ENCODE measurements at regions not wholly inside any gene's neighbourhood (a gene's known extent, or its start where the extent isn't known, plus 50 kb on each side); places are given as distances from the start of the nearest gene placed in this dataset.

DNA sequence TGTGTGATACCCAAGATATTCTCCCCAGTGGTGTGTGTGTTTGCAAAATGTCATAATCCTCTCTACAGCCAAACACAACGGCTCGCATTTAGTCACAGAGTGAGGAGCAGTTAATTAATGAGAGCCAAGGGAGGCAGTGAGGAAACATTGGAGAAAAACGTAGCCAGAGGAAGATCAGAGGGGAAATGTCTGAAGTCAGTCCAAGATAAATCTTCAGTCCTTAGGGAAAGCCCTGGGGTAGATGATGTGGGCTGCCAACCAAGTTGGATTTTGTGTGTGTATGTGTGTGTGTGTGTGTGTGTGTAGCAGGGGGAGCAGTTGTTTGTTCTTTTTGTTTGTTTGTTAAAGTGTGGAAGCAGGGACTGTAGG lies 201.0 kb upstream of the PTBP2 start:
- TF ChIP-seq, protein P1, sequence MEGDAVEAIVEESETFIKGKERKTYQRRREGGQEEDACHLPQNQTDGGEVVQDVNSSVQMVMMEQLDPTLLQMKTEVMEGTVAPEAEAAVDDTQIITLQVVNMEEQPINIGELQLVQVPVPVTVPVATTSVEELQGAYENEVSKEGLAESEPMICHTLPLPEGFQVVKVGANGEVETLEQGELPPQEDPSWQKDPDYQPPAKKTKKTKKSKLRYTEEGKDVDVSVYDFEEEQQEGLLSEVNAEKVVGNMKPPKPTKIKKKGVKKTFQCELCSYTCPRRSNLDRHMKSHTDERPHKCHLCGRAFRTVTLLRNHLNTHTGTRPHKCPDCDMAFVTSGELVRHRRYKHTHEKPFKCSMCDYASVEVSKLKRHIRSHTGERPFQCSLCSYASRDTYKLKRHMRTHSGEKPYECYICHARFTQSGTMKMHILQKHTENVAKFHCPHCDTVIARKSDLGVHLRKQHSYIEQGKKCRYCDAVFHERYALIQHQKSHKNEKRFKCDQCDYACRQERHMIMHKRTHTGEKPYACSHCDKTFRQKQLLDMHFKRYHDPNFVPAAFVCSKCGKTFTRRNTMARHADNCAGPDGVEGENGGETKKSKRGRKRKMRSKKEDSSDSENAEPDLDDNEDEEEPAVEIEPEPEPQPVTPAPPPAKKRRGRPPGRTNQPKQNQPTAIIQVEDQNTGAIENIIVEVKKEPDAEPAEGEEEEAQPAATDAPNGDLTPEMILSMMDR (IDR thresholded peaks at IDR 0.05; ENCODE audit: low read depth, low read length, missing input control), result no peak
- TF ChIP-seq GABPA (IDR thresholded peaks at IDR 0.05 in 1 of 2, conservative IDR thresholded peaks at IDR 0.05 in 1 of 2) (no peak), FOXA1 (IDR thresholded peaks at IDR 0.05) (no peak), YY1 (IDR thresholded peaks at IDR 0.05) (no peak), TAF1 (conservative IDR thresholded peaks at IDR 0.05) (no peak), JUND (IDR thresholded peaks at IDR 0.05) (no peak), NR2F2 (IDR thresholded peaks at IDR 0.05) (no peak), RAD21 (IDR thresholded peaks at IDR 0.05) (no peak), EGR1 (IDR thresholded peaks at IDR 0.05; ENCODE audit: low read depth in 2 of 2) (no peak), SP1 (IDR thresholded peaks at IDR 0.05) (no peak), RXRA (IDR thresholded peaks at IDR 0.05) (no peak)
- TF ChIP-seq, protein P2, sequence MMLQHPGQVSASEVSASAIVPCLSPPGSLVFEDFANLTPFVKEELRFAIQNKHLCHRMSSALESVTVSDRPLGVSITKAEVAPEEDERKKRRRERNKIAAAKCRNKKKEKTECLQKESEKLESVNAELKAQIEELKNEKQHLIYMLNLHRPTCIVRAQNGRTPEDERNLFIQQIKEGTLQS (IDR thresholded peaks at IDR 0.05), result no peak
- TF ChIP-seq, protein P3, sequence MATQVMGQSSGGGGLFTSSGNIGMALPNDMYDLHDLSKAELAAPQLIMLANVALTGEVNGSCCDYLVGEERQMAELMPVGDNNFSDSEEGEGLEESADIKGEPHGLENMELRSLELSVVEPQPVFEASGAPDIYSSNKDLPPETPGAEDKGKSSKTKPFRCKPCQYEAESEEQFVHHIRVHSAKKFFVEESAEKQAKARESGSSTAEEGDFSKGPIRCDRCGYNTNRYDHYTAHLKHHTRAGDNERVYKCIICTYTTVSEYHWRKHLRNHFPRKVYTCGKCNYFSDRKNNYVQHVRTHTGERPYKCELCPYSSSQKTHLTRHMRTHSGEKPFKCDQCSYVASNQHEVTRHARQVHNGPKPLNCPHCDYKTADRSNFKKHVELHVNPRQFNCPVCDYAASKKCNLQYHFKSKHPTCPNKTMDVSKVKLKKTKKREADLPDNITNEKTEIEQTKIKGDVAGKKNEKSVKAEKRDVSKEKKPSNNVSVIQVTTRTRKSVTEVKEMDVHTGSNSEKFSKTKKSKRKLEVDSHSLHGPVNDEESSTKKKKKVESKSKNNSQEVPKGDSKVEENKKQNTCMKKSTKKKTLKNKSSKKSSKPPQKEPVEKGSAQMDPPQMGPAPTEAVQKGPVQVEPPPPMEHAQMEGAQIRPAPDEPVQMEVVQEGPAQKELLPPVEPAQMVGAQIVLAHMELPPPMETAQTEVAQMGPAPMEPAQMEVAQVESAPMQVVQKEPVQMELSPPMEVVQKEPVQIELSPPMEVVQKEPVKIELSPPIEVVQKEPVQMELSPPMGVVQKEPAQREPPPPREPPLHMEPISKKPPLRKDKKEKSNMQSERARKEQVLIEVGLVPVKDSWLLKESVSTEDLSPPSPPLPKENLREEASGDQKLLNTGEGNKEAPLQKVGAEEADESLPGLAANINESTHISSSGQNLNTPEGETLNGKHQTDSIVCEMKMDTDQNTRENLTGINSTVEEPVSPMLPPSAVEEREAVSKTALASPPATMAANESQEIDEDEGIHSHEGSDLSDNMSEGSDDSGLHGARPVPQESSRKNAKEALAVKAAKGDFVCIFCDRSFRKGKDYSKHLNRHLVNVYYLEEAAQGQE (IDR thresholded peaks at IDR 0.05), result no peak

Measured in liver (tissue), 3 donors.